ENCODE measurements at regions not wholly inside any gene's neighbourhood (a gene's known extent, or its start where the extent isn't known, plus 50 kb on each side); places are given as distances from the start of the nearest gene placed in this dataset.
"Not testable (repeated sequence)": the region's sequence is repeated elsewhere in the genome, so short reads cannot be mapped to it uniquely, and the experiment has no call there.

- H3K4me1 ChIP-seq (ENCODE audit: control insufficient read depth, insufficient read depth, low read length) = no peaks in the 10 kb centered on the region
- H3K27ac ChIP-seq (ENCODE audit: low read length) = no peak overlapping the region
- H3K36me3 ChIP-seq (ENCODE audit: control insufficient read depth in 2 of 2, insufficient read depth in 2 of 2, low read length in 2 of 2) = no peaks in the 10 kb centered on the region
- H3K4me3 ChIP-seq (ENCODE audit: low read length in 2 of 2) = no peak overlapping the region
- peaks cover 0 to 2% of the 10 kb centered on the region in 2 donors for H3K27me3 ChIP-seq (ENCODE audit: control insufficient read depth in 1 of 2, insufficient read depth in 2 of 2, low read length in 2 of 2)
- no peak overlapping the region for H3K9ac ChIP-seq (ENCODE audit: low read length in 2 of 2)
- no peaks in the 10 kb centered on the region for H3K9me3 ChIP-seq (ENCODE audit: control insufficient read depth in 2 of 2, low read length in 2 of 2)
Measured at GRCh38 chr14:38549564-38549963, 293.7 kb upstream of the CLEC14A start.

GRCh38 chr14:38547961-38548490 is 292.1 kb upstream of the CLEC14A start:
- no peak overlapping the region for H3K4me3 ChIP-seq (ENCODE audit: low read length in 2 of 2)

DNA sequence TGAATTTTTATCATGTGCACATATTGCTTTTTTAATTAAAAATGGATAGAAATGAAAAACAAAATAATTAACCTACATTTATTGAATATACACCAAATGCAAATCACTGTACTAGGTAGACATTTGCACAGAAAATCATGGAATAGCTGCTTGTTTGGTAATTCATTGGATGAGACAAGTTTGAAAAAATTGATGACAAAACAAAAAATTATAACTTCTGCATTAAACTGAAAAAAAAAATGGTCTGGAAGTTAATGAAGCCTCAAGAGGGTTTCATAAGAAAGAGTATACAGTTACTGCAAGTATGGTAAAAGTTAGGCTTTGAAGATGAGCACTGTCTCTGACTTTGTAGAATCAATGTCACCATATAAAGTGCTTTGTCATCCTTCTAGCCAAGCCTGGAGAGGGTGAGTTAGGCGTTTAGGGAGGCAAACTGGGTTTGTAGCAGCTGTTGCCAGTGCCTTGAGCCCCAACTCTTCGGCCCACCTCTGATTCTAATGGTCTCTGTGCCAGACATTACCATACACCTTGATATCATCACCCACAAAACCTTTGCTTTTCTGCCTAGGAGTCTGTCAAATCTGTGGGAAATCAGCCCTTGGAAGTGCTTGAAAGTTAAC is 291.1 kb upstream of the CLEC14A start:
- Histone ChIP-seq H3K36me3 (ENCODE audit: control insufficient read depth in 2 of 2, insufficient read depth in 2 of 2, low read length in 2 of 2) (no peaks in the 10 kb centered on the region), H3K4me3 (ENCODE audit: low read length in 2 of 2) (no peak overlapping the region), H3K9me3 (ENCODE audit: control insufficient read depth in 2 of 2, low read length in 2 of 2) (no peaks in the 10 kb centered on the region), H3K27me3 (ENCODE audit: control insufficient read depth in 1 of 2, insufficient read depth in 2 of 2, low read length in 2 of 2) (peaks cover 0 to 2% of the 10 kb centered on the region in 2 donors), H3K4me1 (ENCODE audit: control insufficient read depth, insufficient read depth, low read length) (no peaks in the 10 kb centered on the region), H3K9ac (ENCODE audit: low read length in 2 of 2) (no peak overlapping the region), H3K27ac (ENCODE audit: low read length) (no peak overlapping the region)

More at GRCh38 chr14:38547961-38548490, 292.1 kb upstream of the CLEC14A start:
- Histone ChIP-seq H3K9ac (ENCODE audit: low read length in 2 of 2) (no peak overlapping the region), H3K9me3 (ENCODE audit: control insufficient read depth in 2 of 2, low read length in 2 of 2) (no peaks in the 10 kb centered on the region), H3K27me3 (ENCODE audit: control insufficient read depth in 1 of 2, insufficient read depth in 2 of 2, low read length in 2 of 2) (peaks cover 0 to 2% of the 10 kb centered on the region in 2 donors), H3K4me1 (ENCODE audit: control insufficient read depth, insufficient read depth, low read length) (no peaks in the 10 kb centered on the region), H3K27ac (ENCODE audit: low read length) (no peak overlapping the region), H3K36me3 (ENCODE audit: control insufficient read depth in 2 of 2, insufficient read depth in 2 of 2, low read length in 2 of 2) (no peaks in the 10 kb centered on the region)

DNA sequence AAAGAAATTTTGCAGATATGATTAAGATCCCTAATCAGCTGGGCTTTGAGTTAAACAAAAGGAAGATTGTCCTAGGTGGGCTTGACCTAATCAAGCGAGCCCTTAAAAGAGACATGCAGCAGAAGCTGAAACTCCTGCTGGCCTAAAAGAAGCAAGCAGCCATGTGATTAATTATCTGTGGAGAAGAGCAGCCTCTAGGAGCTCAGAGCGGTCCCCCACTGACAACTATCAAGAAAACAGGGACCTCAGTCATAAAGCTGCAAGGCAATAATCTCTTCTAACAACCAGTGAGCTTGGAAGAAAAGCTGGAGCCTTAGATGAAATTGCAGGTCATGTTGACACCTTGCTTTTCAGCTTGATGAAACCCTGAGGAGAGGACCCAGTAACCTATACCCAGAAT is 288.9 kb upstream of the CLEC14A start:
- H3K9ac ChIP-seq (ENCODE audit: low read length in 2 of 2) = no peak overlapping the region
- H3K27ac ChIP-seq (ENCODE audit: low read length) = no peak overlapping the region
- H3K4me1 ChIP-seq (ENCODE audit: control insufficient read depth, insufficient read depth, low read length) = no peaks in the 10 kb centered on the region
- H3K4me3 ChIP-seq (ENCODE audit: low read length in 2 of 2) = no peak overlapping the region
- no peaks in the 10 kb centered on the region for H3K9me3 ChIP-seq (ENCODE audit: control insufficient read depth in 2 of 2, low read length in 2 of 2)
- peaks cover 0 to 2% of the 10 kb centered on the region in 2 donors for H3K27me3 ChIP-seq (ENCODE audit: control insufficient read depth in 1 of 2, insufficient read depth in 2 of 2, low read length in 2 of 2)
- H3K36me3 ChIP-seq (ENCODE audit: control insufficient read depth in 2 of 2, insufficient read depth in 2 of 2, low read length in 2 of 2) = no peaks in the 10 kb centered on the region

- not testable (repeated sequence) for H3K9ac ChIP-seq (ENCODE audit: low read length in 2 of 2); H3K27ac ChIP-seq (ENCODE audit: low read length); H3K4me3 ChIP-seq (ENCODE audit: low read length in 2 of 2); H3K9me3 ChIP-seq (ENCODE audit: control insufficient read depth in 2 of 2, low read length in 2 of 2); H3K27me3 ChIP-seq (ENCODE audit: control insufficient read depth in 1 of 2, insufficient read depth in 2 of 2, low read length in 2 of 2); H3K4me1 ChIP-seq (ENCODE audit: control insufficient read depth, insufficient read depth, low read length); H3K36me3 ChIP-seq (ENCODE audit: control insufficient read depth in 2 of 2, insufficient read depth in 2 of 2, low read length in 2 of 2)
Measured at GRCh38 chr14:38543851-38544250, 288.0 kb upstream of the CLEC14A start.

DNA sequence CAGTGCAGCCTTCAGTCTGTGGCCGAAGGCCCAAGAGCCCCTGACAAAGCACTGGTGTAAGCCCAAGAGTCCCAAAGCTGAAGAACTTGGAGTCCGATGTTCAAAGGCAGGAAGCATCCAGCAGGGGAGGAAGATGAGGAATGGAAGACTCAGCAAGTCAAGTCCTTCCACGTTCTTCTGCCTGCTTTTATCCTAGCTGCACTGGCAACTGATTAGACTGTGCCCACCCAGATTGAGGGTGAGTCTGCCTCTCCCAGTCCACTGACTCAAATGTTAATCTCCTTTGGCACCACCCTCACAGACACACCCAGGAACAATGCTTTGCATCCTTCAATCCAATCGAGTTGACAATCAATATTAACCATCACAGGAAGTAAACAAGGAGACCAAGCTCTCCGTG is 282.2 kb upstream of the CLEC14A start:
- H3K27ac ChIP-seq (ENCODE audit: low read length); H3K36me3 ChIP-seq (ENCODE audit: control insufficient read depth in 2 of 2, insufficient read depth in 2 of 2, low read length in 2 of 2); H3K9ac ChIP-seq (ENCODE audit: low read length in 2 of 2); H3K4me1 ChIP-seq (ENCODE audit: control insufficient read depth, insufficient read depth, low read length); H3K4me3 ChIP-seq (ENCODE audit: low read length in 2 of 2); H3K27me3 ChIP-seq (ENCODE audit: control insufficient read depth in 1 of 2, insufficient read depth in 2 of 2, low read length in 2 of 2); H3K9me3 ChIP-seq (ENCODE audit: control insufficient read depth in 2 of 2, low read length in 2 of 2): not testable (repeated sequence)

DNA sequence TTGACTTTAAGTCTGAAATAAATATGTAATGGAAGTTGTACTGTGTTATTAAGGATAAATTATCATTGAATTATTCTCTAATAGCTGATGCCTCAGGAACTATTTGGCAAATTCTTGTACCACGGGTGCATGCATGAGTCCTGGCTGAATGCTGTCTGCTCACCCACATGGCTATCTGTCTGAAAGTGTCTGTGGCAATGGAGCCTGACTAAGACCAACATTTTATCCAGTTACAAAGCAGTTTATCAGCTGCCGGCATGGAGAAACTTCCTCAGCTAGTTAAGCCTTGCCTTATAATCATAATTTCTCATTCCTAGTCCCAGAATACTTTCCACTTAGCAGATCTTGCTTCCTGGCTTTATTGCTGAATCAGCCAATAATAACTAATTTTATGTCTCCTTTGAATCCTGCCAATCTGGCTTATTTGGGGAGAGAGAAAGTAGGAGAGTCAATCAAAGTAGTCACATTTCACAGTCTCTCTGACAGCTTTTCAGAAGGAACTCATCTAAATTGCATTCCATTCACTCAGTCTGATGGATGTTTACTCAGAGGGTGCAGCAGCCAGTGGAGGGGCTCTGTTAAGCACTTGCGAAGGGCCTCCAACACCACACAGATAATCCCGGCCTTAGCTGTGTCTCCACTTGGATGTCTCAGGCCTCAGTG is 280.6 kb upstream of the CLEC14A start:
- H3K36me3 ChIP-seq (ENCODE audit: control insufficient read depth in 2 of 2, insufficient read depth in 2 of 2, low read length in 2 of 2) = no peaks in the 10 kb centered on the region
- H3K9ac ChIP-seq (ENCODE audit: low read length in 2 of 2) = no peak overlapping the region
- no peaks in the 10 kb centered on the region for H3K27me3 ChIP-seq (ENCODE audit: control insufficient read depth in 1 of 2, insufficient read depth in 2 of 2, low read length in 2 of 2)
- H3K9me3 ChIP-seq (ENCODE audit: control insufficient read depth in 2 of 2, low read length in 2 of 2) = no peaks in the 10 kb centered on the region
- no peak overlapping the region for H3K27ac ChIP-seq (ENCODE audit: low read length)
- H3K4me3 ChIP-seq (ENCODE audit: low read length in 2 of 2) = no peak overlapping the region
- no peaks in the 10 kb centered on the region for H3K4me1 ChIP-seq (ENCODE audit: control insufficient read depth, insufficient read depth, low read length)

DNA sequence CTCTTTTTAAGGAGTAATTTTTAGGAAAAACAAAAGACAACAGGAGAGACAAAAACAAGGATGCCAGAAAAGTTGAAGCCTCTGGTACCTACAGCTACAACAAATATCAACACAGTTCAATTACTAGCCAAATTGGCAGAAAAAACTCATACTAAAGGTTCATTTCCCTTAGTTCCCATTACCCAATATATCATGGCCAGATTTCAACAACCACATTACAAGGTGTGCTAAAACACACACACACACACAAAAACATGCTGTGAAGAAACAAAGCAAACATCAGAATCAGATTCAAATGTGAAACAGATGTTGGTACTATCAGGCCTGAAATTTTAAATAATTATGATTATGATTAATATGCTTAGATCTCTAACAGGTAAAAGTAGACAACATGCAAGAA is 272.7 kb upstream of the CLEC14A start:
- Histone ChIP-seq H3K4me1 (ENCODE audit: control insufficient read depth, insufficient read depth, low read length) (no peaks in the 10 kb centered on the region), H3K9ac (ENCODE audit: low read length in 2 of 2) (no peak overlapping the region), H3K4me3 (ENCODE audit: low read length in 2 of 2) (no peak overlapping the region), H3K27me3 (ENCODE audit: control insufficient read depth in 1 of 2, insufficient read depth in 2 of 2, low read length in 2 of 2) (no peaks in the 10 kb centered on the region), H3K9me3 (ENCODE audit: control insufficient read depth in 2 of 2, low read length in 2 of 2) (no peaks in the 10 kb centered on the region), H3K27ac (ENCODE audit: low read length) (no peak overlapping the region), H3K36me3 (ENCODE audit: control insufficient read depth in 2 of 2, insufficient read depth in 2 of 2, low read length in 2 of 2) (no peaks in the 10 kb centered on the region)

DNA sequence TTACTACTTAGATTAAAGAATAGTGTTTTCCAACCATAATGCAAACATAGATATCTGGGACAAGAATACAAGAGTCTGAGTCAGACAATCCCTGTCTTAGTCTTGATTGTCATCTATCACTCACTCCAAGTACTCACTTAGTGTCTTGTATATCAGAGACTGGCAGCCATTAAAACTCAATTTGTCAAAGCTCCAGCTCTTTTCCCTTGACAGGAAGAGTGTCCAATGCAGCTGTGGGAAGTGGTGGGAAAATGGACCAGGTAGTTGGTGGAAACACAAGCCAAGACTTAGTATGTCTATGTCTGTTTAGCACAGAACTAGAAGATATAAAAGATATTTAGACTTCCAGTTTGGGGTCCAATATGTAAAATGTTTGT is 271.6 kb upstream of the CLEC14A start:
- Histone ChIP-seq H3K9ac (ENCODE audit: low read length in 2 of 2) (no peak overlapping the region), H3K4me1 (ENCODE audit: control insufficient read depth, insufficient read depth, low read length) (no peaks in the 10 kb centered on the region), H3K36me3 (ENCODE audit: control insufficient read depth in 2 of 2, insufficient read depth in 2 of 2, low read length in 2 of 2) (no peaks in the 10 kb centered on the region), H3K27me3 (ENCODE audit: control insufficient read depth in 1 of 2, insufficient read depth in 2 of 2, low read length in 2 of 2) (no peaks in the 10 kb centered on the region), H3K9me3 (ENCODE audit: control insufficient read depth in 2 of 2, low read length in 2 of 2) (no peaks in the 10 kb centered on the region), H3K4me3 (ENCODE audit: low read length in 2 of 2) (no peak overlapping the region), H3K27ac (ENCODE audit: low read length) (no peak overlapping the region)

GRCh38 chr14:38526826-38527501 is 271.1 kb upstream of the CLEC14A start:
- Histone ChIP-seq H3K4me3 (ENCODE audit: low read length in 2 of 2) (no peak overlapping the region), H3K36me3 (ENCODE audit: control insufficient read depth in 2 of 2, insufficient read depth in 2 of 2, low read length in 2 of 2) (no peaks in the 10 kb centered on the region)

More at GRCh38 chr14:38526826-38527501, 271.1 kb upstream of the CLEC14A start:
- Histone ChIP-seq H3K27ac (ENCODE audit: low read length) (no peak overlapping the region), H3K9me3 (ENCODE audit: control insufficient read depth in 2 of 2, low read length in 2 of 2) (no peaks in the 10 kb centered on the region), H3K9ac (ENCODE audit: low read length in 2 of 2) (no peak overlapping the region), H3K27me3 (ENCODE audit: control insufficient read depth in 1 of 2, insufficient read depth in 2 of 2, low read length in 2 of 2) (no peaks in the 10 kb centered on the region), H3K4me1 (ENCODE audit: control insufficient read depth, insufficient read depth, low read length) (no peaks in the 10 kb centered on the region)

Data from stomach smooth muscle (tissue), 2 donors.